Endothelial cell of umbilical vein (primary cell): ENCODE measurements at regions not wholly inside any gene's neighbourhood (a gene's known extent, or its start where the extent isn't known, plus 50 kb on each side); places are given as distances from the start of the nearest gene placed in this dataset.

Experiments used
- BruUV-seq: library from RNA; stranded (reverse); fragments of 400-500 nt; replicated peaks from 2 replicates; lab custom pipeline; 2021; lab: Mats Ljungman, UMichigan
- CTCF ChIA-PET: fragments of 300-600, 350-600 bp; sonication (Branson Sonifier 250); formaldehyde crosslinking; loops from one replicate; lab custom pipeline; 2021; ENCODE audit warnings: antibody characterized with exemption, inconsistent platforms; lab: Charles Lee
- POLR2A ChIA-PET: fragments of 300-600, 350-600 bp; sonication (Branson Sonifier 250); formaldehyde crosslinking; loops from one replicate; lab custom pipeline; 2021; ENCODE audit warnings: antibody characterized with exemption, inconsistent platforms; lab: Charles Lee
- DNase-seq: peaks from one replicate; pipeline ENCODE4 v3.0.0-alpha.2; 2011; ENCODE audit warnings: low read depth, low spot score
- FAIRE-seq: peaks from 2 replicates; lab custom pipeline; 2011; peaks lifted over from hg19 to GRCh38; lab: Jason Lieb, UNC
- H2AFZ ChIP-seq: 2 replicates; pipeline ENCODE4 v1.6.0; 2012; ENCODE audit warnings: low read depth, low read length, control low read depth, inconsistent platforms
- H3K27ac ChIP-seq: 2 replicates; pipeline ENCODE4 v1.5.1; 2011; ENCODE audit warnings: low read depth, mild to moderate bottlenecking, control low read depth, low read length, moderate library complexity; ENCODE audit not compliant: insufficient read depth
- H3K27me3 ChIP-seq, 2 experiments: 2 replicates each; pipeline versions ENCODE4 v1.6.0 to v1.6.1; 2011; ENCODE audit warnings: low read length in 2 of 2, mixed read lengths in 1 of 2; ENCODE audit not compliant: control insufficient read depth in 2 of 2, insufficient read depth in 2 of 2
- H3K36me3 ChIP-seq, 2 experiments: 2 replicates in 1 of 2; 3 replicates in 1 of 2; pipeline ENCODE4 v1.5.1; 2011; ENCODE audit warnings: low read length in 2 of 2, mild to moderate bottlenecking in 1 of 2, moderate library complexity in 1 of 2; ENCODE audit not compliant: control insufficient read depth in 2 of 2, insufficient read depth in 2 of 2; ENCODE audit errors: extremely low read depth in 1 of 2
- H3K4me1 ChIP-seq: 3 replicates; pipeline ENCODE4 v1.5.1; 2011; ENCODE audit warnings: mild to moderate bottlenecking, low read length; ENCODE audit not compliant: control insufficient read depth, insufficient read depth; ENCODE audit errors: extremely low read depth
- H3K4me2 ChIP-seq: 2 replicates; pipeline ENCODE4 v1.6.1; 2011; ENCODE audit warnings: low read length, control low read depth, mixed read lengths; ENCODE audit not compliant: insufficient read depth
- H3K4me3 ChIP-seq, 3 experiments: fragments of 200-600 bp in 1 of 3; sonication (generic), shearing (Covaris generic) in 1 of 3; replicated peaks in 1 of 3; 2 replicates each; pipeline ENCODE4 v1.5.1; 2011 to 2016; ENCODE audit warnings: control low read depth in 3 of 3, low read length in 3 of 3, mild to moderate bottlenecking in 2 of 3, inconsistent platforms in 1 of 3, low read depth in 1 of 3, moderate library complexity in 1 of 3; ENCODE audit not compliant: insufficient read depth in 1 of 3
- H3K79me2 ChIP-seq: 2 replicates; pipeline ENCODE4 v1.6.0; 2012; ENCODE audit warnings: low read length, inconsistent platforms; ENCODE audit not compliant: control insufficient read depth, insufficient read depth
- H3K9ac ChIP-seq: replicated peaks from 2 replicates; pipeline ENCODE3; 2011; ENCODE audit warnings: low read length, control low read depth; ENCODE audit not compliant: insufficient read depth; ENCODE audit errors: extremely low read depth
- H3K9me1 ChIP-seq: replicated peaks from 3 replicates; pipeline ENCODE4 v1.6.0; 2011; ENCODE audit warnings: mild to moderate bottlenecking, low read length; ENCODE audit not compliant: control insufficient read depth, insufficient read depth; ENCODE audit errors: extremely low read depth
- H3K9me3 ChIP-seq: replicated peaks from 2 replicates; pipeline ENCODE4 v1.5.1; 2012; ENCODE audit warnings: low read length, inconsistent platforms; ENCODE audit not compliant: control insufficient read depth, insufficient read depth
- H4K20me1 ChIP-seq: replicated peaks from 2 replicates; pipeline ENCODE3; 2011; ENCODE audit warnings: mild to moderate bottlenecking, low read length; ENCODE audit not compliant: control insufficient read depth, insufficient read depth; ENCODE audit errors: extremely low read depth
- CTCF ChIP-seq, 2 donors: IDR thresholded peaks; 1 replicate in 1 of 2; 2 replicates in 1 of 2; pipeline ENCODE4 v1.5.1; 2011; ENCODE audit warnings: low read length in 2 of 2, mild to moderate bottlenecking in 2 of 2, moderate library complexity in 2 of 2, control low read depth in 1 of 2, inconsistent platforms in 1 of 2, low read depth in 1 of 2; ENCODE audit not compliant: insufficient read depth in 1 of 2; ENCODE audit errors: extremely low read depth in 1 of 2
- EZH2 ChIP-seq: IDR thresholded peaks from 2 replicates; pipeline ENCODE4 v1.6.1; 2012; ENCODE audit warnings: borderline replicate concordance, low read depth, mild to moderate bottlenecking, moderate library complexity, low read length, inconsistent platforms; ENCODE audit not compliant: severe bottlenecking
- FOS ChIP-seq: IDR thresholded peaks from 2 replicates; pipeline ENCODE4 v1.6.1; 2011; ENCODE audit warnings: mild to moderate bottlenecking, low read length, moderate library complexity, borderline replicate concordance; ENCODE audit not compliant: insufficient read depth
- GATA2 ChIP-seq: IDR thresholded peaks from 2 replicates; pipeline ENCODE4 v1.7.0; 2011; ENCODE audit warnings: low read depth, mild to moderate bottlenecking, moderate library complexity, mixed read lengths, low read length; ENCODE audit not compliant: insufficient read length, insufficient read depth
- JUN ChIP-seq: IDR thresholded peaks from 2 replicates; pipeline ENCODE4 v1.6.1; 2011; ENCODE audit warnings: borderline replicate concordance, low read depth; ENCODE audit not compliant: insufficient read length, insufficient read depth
- MYC ChIP-seq: IDR thresholded peaks from one replicate; pipeline ENCODE4 v1.6.1; 2011; ENCODE audit warnings: mild to moderate bottlenecking, low read depth, low read length
- POLR2A ChIP-seq: IDR thresholded peaks from 2 replicates; pipeline ENCODE4 v1.6.1; 2012; ENCODE audit warnings: low read depth, mild to moderate bottlenecking, control low read depth, low read length
- POLR2AphosphoS5 ChIP-seq: IDR thresholded peaks from 2 replicates; pipeline ENCODE4 v1.6.1; 2012; ENCODE audit warnings: low read depth, mild to moderate bottlenecking, control low read depth, low read length, moderate library complexity; ENCODE audit not compliant: insufficient read depth
- dilution Hi-C: fragments of 300-500 bp; cut with MboI; formaldehyde crosslinking; loops from one replicate; pipeline ENCODE4 v1.15.0; 2019; ENCODE audit warnings: low sequenced_read_pairs; ENCODE audit not compliant: extremely low pct_ligation_motif_present
- intact Hi-C: fragments of 100-400 bp; cut with micrococcal nuclease; formaldehyde crosslinking; loops from one replicate; pipeline ENCODE4 v1.10.0; 2022
- TF ChIP-seq, protein P1 (sequence below): IDR thresholded peaks from 2 replicates; pipeline ENCODE4 v1.6.1; 2011; ENCODE audit not compliant: insufficient read depth, insufficient read length

DNA sequence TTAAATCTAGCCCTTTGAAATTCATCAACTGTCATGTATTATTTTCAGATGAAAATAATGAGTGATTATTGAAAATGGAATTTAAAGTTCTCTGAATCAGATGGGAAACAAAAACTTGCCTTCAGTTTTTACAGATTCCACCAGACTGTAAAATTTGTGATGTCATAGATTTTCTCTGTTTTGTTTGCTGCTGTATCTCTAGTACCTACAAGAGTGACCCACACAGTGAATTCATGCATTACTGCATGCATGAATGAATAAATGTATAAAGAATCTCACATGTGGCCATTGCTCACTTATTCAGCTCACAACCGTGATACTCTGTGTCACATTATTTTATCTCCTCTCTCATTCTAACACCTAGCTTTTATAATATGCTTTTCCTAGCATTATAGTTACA is 532.2 kb upstream of the AGA start:
- H3K4me1 ChIP-seq: no peaks in the 10 kb centered on the region
- no peak for FAIRE-seq
- BruUV-seq: no TSS peak

More for the DNA sequence above, 532.2 kb upstream of the AGA start:
- dilution Hi-C loops (no loop called here), intact Hi-C loops (no loop called here)
- CTCF ChIA-PET: no interaction called here
- H3K4me3 ChIP-seq: no peak overlapping the region
- no peak for DNase-seq
- H3K9me1 ChIP-seq: no peaks in the 10 kb centered on the region
- H2AFZ ChIP-seq: no peak overlapping the region
- H3K27ac ChIP-seq: no peak overlapping the region
- H3K79me2 ChIP-seq: no peaks in the 10 kb centered on the region
- H3K27me3 ChIP-seq: no peaks in the 10 kb centered on the region
- H3K9me3 ChIP-seq: peaks cover 2% of the 10 kb centered on the region
- H3K9ac ChIP-seq: no peak overlapping the region
- TF ChIP-seq GATA2: no peak
- TF ChIP-seq CTCF (IDR thresholded peaks at IDR 0.05; ENCODE audit: extremely low read depth in 1 of 2, insufficient read depth in 1 of 2, low read depth in 1 of 2, low read length in 2 of 2): no peak
- TF ChIP-seq JUN: no peak
- no peak for TF ChIP-seq EZH2
- no peak for TF ChIP-seq FOS
- TF ChIP-seq POLR2AphosphoS5: no peak
- TF ChIP-seq, protein P1, sequence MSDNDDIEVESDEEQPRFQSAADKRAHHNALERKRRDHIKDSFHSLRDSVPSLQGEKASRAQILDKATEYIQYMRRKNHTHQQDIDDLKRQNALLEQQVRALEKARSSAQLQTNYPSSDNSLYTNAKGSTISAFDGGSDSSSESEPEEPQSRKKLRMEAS: no peak
- TF ChIP-seq MYC: no peak
- no peak for TF ChIP-seq POLR2A
- no peaks in the 10 kb centered on the region for H4K20me1 ChIP-seq
- POLR2A ChIA-PET: no interaction called here
- H3K36me3 ChIP-seq: no peaks in the 10 kb centered on the region
- H3K4me2 ChIP-seq: no peak overlapping the region
